ENCODE measurements at regions not wholly inside any gene's neighbourhood (a gene's known extent, or its start where the extent isn't known, plus 50 kb on each side); places are given as distances from the start of the nearest gene placed in this dataset.

- H3K14ac ChIP-seq (ENCODE audit: insufficient read length) = no peak overlapping the region
- no peaks in the 10 kb centered on the region for H4K20me1 ChIP-seq (replicated peaks in 1 of 2; ENCODE audit: control insufficient read depth in 1 of 2, insufficient read depth in 2 of 2, low read length in 2 of 2)
- no peak overlapping the region for H4K8ac ChIP-seq (ENCODE audit: extremely low read depth, insufficient read depth, low read length)
- H3K4ac ChIP-seq (replicated peaks; ENCODE audit: insufficient read length, low read depth, low read length) = no peak overlapping the region
- no peaks in the 10 kb centered on the region for H3K79me1 ChIP-seq (ENCODE audit: low read depth, low read length)
- CTCF ChIA-PET (ENCODE audit: partially characterized antibody) = interaction anchor here (0.6 to 1.2 kb wide), 2 partner anchors 55 to 77 kb away, joined by 3 to 5 read pairs; no protein-coding TSS in a partner anchor
- DNase-seq (ENCODE audit: low read depth in 1 of 2, low spot score in 2 of 2) (no peak), FAIRE-seq (no peak)
- H3K27me3 ChIP-seq (replicated peaks in 1 of 4; ENCODE audit: control insufficient read depth in 3 of 4, extremely low read depth in 1 of 4, insufficient read depth in 3 of 4, low read length in 3 of 4) = peaks cover 0 to 1% (median 0%) of the 10 kb centered on the region in 4 experiments; a peak in 1 of 7 replicates
- no peak overlapping the region for H4K5ac ChIP-seq (ENCODE audit: insufficient read length, low read depth, low read length)
- no peak overlapping the region for H3K27ac ChIP-seq (ENCODE audit: low read depth, low read length)
- no peaks in the 10 kb centered on the region for H3K36me3 ChIP-seq (ENCODE audit: control insufficient read depth in 2 of 4, insufficient read depth in 4 of 4, low read length in 3 of 4)
- H2BK15ac ChIP-seq (ENCODE audit: low read length) = no peak overlapping the region
- no peak overlapping the region for H3K4me2 ChIP-seq (ENCODE audit: insufficient read depth in 1 of 2, low read depth in 2 of 2, low read length in 2 of 2)
- H2BK5ac ChIP-seq (ENCODE audit: low read depth, low read length) = no peak overlapping the region
- H3K9ac ChIP-seq (replicated peaks in 1 of 4; ENCODE audit: extremely low read depth in 1 of 4, low read depth in 3 of 4, low read length in 3 of 4) = no peak overlapping the region
- no peak overlapping the region for H4K91ac ChIP-seq (replicated peaks; ENCODE audit: insufficient read length, low read length)
- POLR2A ChIA-PET (ENCODE audit: partially characterized antibody) = interaction anchor here (1.1 kb wide), 1 partner anchor 15 kb away, joined by 4 read pairs; no protein-coding TSS in a partner anchor
- H3K23ac ChIP-seq (ENCODE audit: insufficient read length) = no peak overlapping the region
- H3K23me2 ChIP-seq (ENCODE audit: low read depth, low read length) = 0 out of 2 replicates have a peak, but pooled peaks cover 2% of the 10 kb centered on the region
- H2BK20ac ChIP-seq (ENCODE audit: low read length) = no peak overlapping the region
- no peak overlapping the region for H3K4me3 ChIP-seq (ENCODE audit: extremely low read depth in 1 of 4, insufficient read depth in 2 of 4, low read depth in 3 of 4, low read length in 4 of 4)
- no peak overlapping the region for H2AFZ ChIP-seq (ENCODE audit: low read length)
- H2AK5ac ChIP-seq (ENCODE audit: low read depth, low read length) = no peak overlapping the region
- H2BK120ac ChIP-seq (replicated peaks; ENCODE audit: low read depth, low read length) = no peak overlapping the region
- no peak overlapping the region for H2BK12ac ChIP-seq (ENCODE audit: low read depth, low read length)
- WGBS, 2 experiments (ENCODE audit: extremely low coverage in 1 of 2, insufficient coverage in 1 of 2, insufficient read length in 1 of 2, insufficient replicate concordance in 2 of 2, low coverage in 1 of 2, low lambda C conversion rate in 2 of 2, missing lambda C conversion rate in 1 of 2) = 92% methylated on average over 5 of the region's 5 CpGs; no CpG with 5 or more reads in 1 of the 2 experiments
- H3K4me1 ChIP-seq (replicated peaks in 1 of 4; ENCODE audit: control insufficient read depth in 3 of 4, insufficient read depth in 4 of 4, low read length in 3 of 4) = no peaks in the 10 kb centered on the region
- H3K79me2 ChIP-seq (ENCODE audit: control insufficient read depth in 1 of 2, insufficient read depth in 2 of 2, low read length in 2 of 2) = no peaks in the 10 kb centered on the region
- no peak overlapping the region for H3K18ac ChIP-seq (ENCODE audit: extremely low read depth, low read length)
- H3K9me3 ChIP-seq (ENCODE audit: insufficient read depth in 2 of 2, low read depth in 1 of 2, low read length in 1 of 2) = no peaks in the 10 kb centered on the region
- H3K56ac ChIP-seq (replicated peaks; ENCODE audit: insufficient read length, low read depth, low read length) = no peak overlapping the region
- no peak for TF ChIP-seq CHD2 (IDR thresholded peaks at IDR 0.05; ENCODE audit: low read length)
- no peak for TF ChIP-seq TAF1 (IDR thresholded peaks at IDR 0.05; ENCODE audit: low read depth, low read length)
- no peak for TF ChIP-seq TCF12 (IDR thresholded peaks at IDR 0.05; ENCODE audit: low read depth, low read length)
- TF ChIP-seq USF2 (IDR thresholded peaks at IDR 0.05; ENCODE audit: low read length) = no peak
- no peak for TF ChIP-seq FOSL1 (IDR thresholded peaks at IDR 0.05; ENCODE audit: insufficient read depth, low read depth, low read length)
- TF ChIP-seq EZH2 (IDR thresholded peaks at IDR 0.05; ENCODE audit: low read depth, low read length, severe bottlenecking) = no peak
- TF ChIP-seq ATF2 (IDR thresholded peaks at IDR 0.05; ENCODE audit: low read length) = no peak
- no peak for TF ChIP-seq SP1 (IDR thresholded peaks at IDR 0.05; ENCODE audit: low read depth, low read length)
- TF ChIP-seq MAX (IDR thresholded peaks at IDR 0.05) = no peak
- TF ChIP-seq JUND (IDR thresholded peaks at IDR 0.05; ENCODE audit: low read length) = no peak
- no peak for TF ChIP-seq CBX8 (IDR thresholded peaks at IDR 0.05; ENCODE audit: borderline replicate concordance, low read depth, low read length)
- TF ChIP-seq ASH2L (IDR thresholded peaks at IDR 0.05; ENCODE audit: low read length) = no peak
- no peak for TF ChIP-seq SIX5 (IDR thresholded peaks at IDR 0.05; ENCODE audit: low read depth, low read length)
Measured at GRCh38 chr20:40104959-40105358, 584.1 kb downstream of the MAFB start.
